Upper lobe of left lung (tissue), 4 donors: ENCODE measurements at regions not wholly inside any gene's neighbourhood (a gene's known extent, or its start where the extent isn't known, plus 50 kb on each side); places are given as distances from the start of the nearest gene placed in this dataset.

Source experiments
- CTCF ChIP-seq, 6 experiments: fragments of 450-650 bp in 4 of 6; fragments of 200-600 bp in 2 of 6; sonication (generic) in 2 of 6; IDR thresholded peaks; one replicate each; pipeline ENCODE4 v1.5.1; 2016 to 2019; ENCODE audit warnings: antibody characterized with exemption in 6 of 6
- POLR2A ChIP-seq, 4 donors: fragments of 450-650 bp; IDR thresholded peaks; one replicate each; pipeline ENCODE4 v1.5.1; 2016 to 2017; ENCODE audit warnings: antibody characterized with exemption in 4 of 4, mild to moderate bottlenecking in 2 of 4
- POLR2AphosphoS5 ChIP-seq, 2 donors: sonication (generic); formaldehyde crosslinking; IDR thresholded peaks; one replicate each; pipeline ENCODE4 v1.5.1; 2017; ENCODE audit warnings: antibody characterized with exemption in 2 of 2

- no peak for TF ChIP-seq POLR2A (IDR thresholded peaks at IDR 0.05)
- no peak for TF ChIP-seq CTCF (IDR thresholded peaks at IDR 0.05)
- no peak for TF ChIP-seq POLR2AphosphoS5 (IDR thresholded peaks at IDR 0.05)
These were observed 235.2 kb downstream of the BCL11B start for GRCh38 chr14:99036611-99037293.
